HG02678 (cell line): ENCODE measurements at regions not wholly inside any gene's neighbourhood (a gene's known extent, or its start where the extent isn't known, plus 50 kb on each side); places are given as distances from the start of the nearest gene placed in this dataset.
"Not testable (repeated sequence)": the region's sequence is repeated elsewhere in the genome, so short reads cannot be mapped to it uniquely, and the experiment has no call there.

ENCODE experiments used
- ATAC-seq: cut with Tn5 transposase; IDR thresholded peaks from one replicate; pipeline ENCODE4 v1.9.1; 2021; ENCODE audit warnings: mild to moderate bottlenecking, moderate library complexity; ENCODE audit not compliant: unreplicated experiment

GRCh38 chr5:9761706-9762105 is 131.6 kb upstream of the TAS2R1 start:
- ATAC-seq = no peak

GRCh38 chr5:9752670-9753069 is 122.5 kb upstream of the TAS2R1 start:
- not testable (repeated sequence) for ATAC-seq

GRCh38 chr5:9743507-9743906 is 113.4 kb upstream of the TAS2R1 start:
- no peak for ATAC-seq

- no peak for ATAC-seq
Measured at GRCh38 chr5:9742848-9743247, 112.7 kb upstream of the TAS2R1 start.

- ATAC-seq = no peak
Measured at GRCh38 chr5:9739135-9739534, 109.0 kb upstream of the TAS2R1 start.

GRCh38 chr5:9737265-9737664 is 107.1 kb upstream of the TAS2R1 start:
- ATAC-seq = no peak

- ATAC-seq = no peak
Measured at GRCh38 chr5:9733486-9733885, 103.3 kb upstream of the TAS2R1 start.

- no peak for ATAC-seq
Measured at GRCh38 chr5:9731159-9731558, 101.0 kb upstream of the TAS2R1 start.

- no peak for ATAC-seq
Measured at GRCh38 chr5:9728261-9728660, 98.1 kb upstream of the TAS2R1 start.

GRCh38 chr5:9726931-9727330 is 96.8 kb upstream of the TAS2R1 start:
- ATAC-seq = no peak

- not testable (repeated sequence) for ATAC-seq
Measured at GRCh38 chr5:9725265-9725664, 95.1 kb upstream of the TAS2R1 start.

GRCh38 chr5:9724707-9725106 is 94.6 kb upstream of the TAS2R1 start:
- no peak for ATAC-seq

- no peak for ATAC-seq
Measured at GRCh38 chr5:9722601-9723180, 92.5 kb upstream of the TAS2R1 start.

- no peak for ATAC-seq
Measured at GRCh38 chr5:9721161-9721560, 91.0 kb upstream of the TAS2R1 start.

GRCh38 chr5:9720361-9720760 is 90.2 kb upstream of the TAS2R1 start:
- no peak for ATAC-seq

- ATAC-seq = peak; percentile 69
Measured at GRCh38 chr5:9716838-9717281, 86.7 kb upstream of the TAS2R1 start.

- no peak for ATAC-seq
Measured at GRCh38 chr5:9715891-9716335, 85.8 kb upstream of the TAS2R1 start.

- ATAC-seq = no peak
Measured at GRCh38 chr5:9713959-9714586, 83.9 kb upstream of the TAS2R1 start.

GRCh38 chr5:9713356-9713755 is 83.2 kb upstream of the TAS2R1 start:
- no peak for ATAC-seq

- ATAC-seq = no peak
Measured at GRCh38 chr5:9712911-9713310, 82.8 kb upstream of the TAS2R1 start.

- no peak for ATAC-seq
Measured at GRCh38 chr5:9712506-9712905, 82.4 kb upstream of the TAS2R1 start.

- no peak for ATAC-seq
Measured at GRCh38 chr5:9710069-9710468, 79.9 kb upstream of the TAS2R1 start.
